Kidney (tissue), 13 donors: ENCODE measurements at regions not wholly inside any gene's neighbourhood (a gene's known extent, or its start where the extent isn't known, plus 50 kb on each side); places are given as distances from the start of the nearest gene placed in this dataset.

Source experiments
- DNase-seq, 5 donors: peaks; one replicate each; pipeline ENCODE4 v3.0.0-alpha.2; 2013 to 2020
- FAIRE-seq: peaks from 2 replicates; lab custom pipeline; 2012; peaks lifted over from hg19 to GRCh38; lab: Jason Lieb, UNC
- H3K27ac ChIP-seq, 2 donors: one replicate each; pipeline ENCODE4 v1.7.0; 2013; ENCODE audit warnings: low read depth in 2 of 2, low read length in 2 of 2, inconsistent platforms in 1 of 2
- H3K27me3 ChIP-seq: one replicate; pipeline ENCODE4 v1.7.1; 2013; ENCODE audit warnings: low read length, inconsistent platforms; ENCODE audit not compliant: control insufficient read depth, insufficient read depth
- H3K36me3 ChIP-seq, 3 donors: one replicate each; pipeline versions ENCODE4 v1.7.0 to v1.7.1; 2013; ENCODE audit warnings: low read length in 3 of 3, control low read depth in 1 of 3, inconsistent platforms in 1 of 3; ENCODE audit not compliant: insufficient read depth in 3 of 3, control insufficient read depth in 2 of 3
- H3K4me1 ChIP-seq, 3 donors: one replicate each; pipeline versions ENCODE4 v1.7.0 to v1.7.1; 2013; ENCODE audit warnings: low read length in 3 of 3, inconsistent platforms in 1 of 3, low read depth in 1 of 3; ENCODE audit not compliant: control insufficient read depth in 2 of 3, insufficient read depth in 2 of 3
- H3K4me3 ChIP-seq, 3 donors: one replicate each; pipeline versions ENCODE4 v1.7.0 to v1.8.1; 2013; ENCODE audit warnings: low read length in 3 of 3, control low read depth in 1 of 3, inconsistent platforms in 1 of 3
- H3K9ac ChIP-seq, 3 donors: one replicate each; pipeline versions ENCODE4 v1.7.0 to v1.7.1; 2013; ENCODE audit warnings: low read length in 3 of 3, control low read depth in 1 of 3, inconsistent platforms in 1 of 3
- H3K9me3 ChIP-seq, 3 donors: one replicate each; pipeline versions ENCODE4 v1.7.0 to v1.7.1; 2013; ENCODE audit warnings: low read length in 3 of 3, control low read depth in 1 of 3, inconsistent platforms in 1 of 3; ENCODE audit not compliant: control insufficient read depth in 2 of 3, insufficient read depth in 1 of 3
- intact Hi-C: fragments of 100-400 bp; cut with DNase I; formaldehyde crosslinking; loops from one replicate; pipeline ENCODE4 v1.11.1; 2022
- TF ChIP-seq, protein P1 (sequence below): IDR thresholded peaks from 3 replicates; pipeline ENCODE4 v1.5.1; 2012; ENCODE audit warnings: mild to moderate bottlenecking, moderate library complexity, borderline replicate concordance; ENCODE audit not compliant: insufficient read depth; ENCODE audit errors: extremely low read depth
- donor health status: control.
- donor health status: control.
- donor health status: control.
- donor health status: control.
- donor health status: control.
- donor health status: DM: yes; HTN: yes; CAD: no.
- donor health status: Normal renal cell carcinoma (clear cell type).

DNA sequence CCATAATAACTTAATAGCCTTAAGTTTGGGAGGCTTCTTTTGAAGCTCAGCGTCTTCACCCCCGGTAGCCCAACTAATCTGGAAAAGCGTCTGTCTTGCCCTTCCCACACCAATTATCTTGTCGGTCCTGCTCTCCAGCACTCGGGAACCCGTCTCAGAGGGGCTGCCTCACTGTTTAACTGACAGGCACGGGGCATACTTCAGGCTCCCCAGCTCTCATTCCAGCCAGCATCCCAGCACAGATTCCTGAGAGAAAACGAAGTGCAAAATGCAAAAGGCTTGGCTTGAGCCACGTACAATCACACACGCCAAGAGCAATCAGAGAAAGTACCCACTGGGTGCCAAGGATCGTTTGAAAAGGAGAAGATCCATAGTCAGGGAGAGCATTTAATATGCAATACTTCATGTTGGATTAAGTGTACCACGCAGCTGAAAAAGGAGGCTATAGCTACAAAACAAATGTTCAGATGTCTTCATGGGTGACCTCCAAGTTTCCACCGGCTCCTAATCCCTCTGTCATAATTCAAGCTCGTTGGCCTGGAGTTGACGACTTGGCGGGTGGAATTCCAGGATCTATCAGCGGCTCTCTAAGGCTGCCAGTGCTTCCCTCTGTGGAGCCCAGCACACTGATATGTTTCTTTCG lies 53.7 kb upstream of the STX16 start:
- no peak overlapping the region for H3K9ac ChIP-seq
- intact Hi-C loops, result no loop called here
- peaks cover 0 to 6% (median 0%) of the 10 kb centered on the region in 3 donors for H3K9me3 ChIP-seq
- no peak overlapping the region for H3K4me3 ChIP-seq
- no peaks in the 10 kb centered on the region for H3K36me3 ChIP-seq
- peak overlapping the region in 1 of 2 donors; percentile 32 for H3K27ac ChIP-seq
- peak in 3 of 5 donors; percentile 58 to 85 (median 64) for DNase-seq
- TF ChIP-seq, protein P1, sequence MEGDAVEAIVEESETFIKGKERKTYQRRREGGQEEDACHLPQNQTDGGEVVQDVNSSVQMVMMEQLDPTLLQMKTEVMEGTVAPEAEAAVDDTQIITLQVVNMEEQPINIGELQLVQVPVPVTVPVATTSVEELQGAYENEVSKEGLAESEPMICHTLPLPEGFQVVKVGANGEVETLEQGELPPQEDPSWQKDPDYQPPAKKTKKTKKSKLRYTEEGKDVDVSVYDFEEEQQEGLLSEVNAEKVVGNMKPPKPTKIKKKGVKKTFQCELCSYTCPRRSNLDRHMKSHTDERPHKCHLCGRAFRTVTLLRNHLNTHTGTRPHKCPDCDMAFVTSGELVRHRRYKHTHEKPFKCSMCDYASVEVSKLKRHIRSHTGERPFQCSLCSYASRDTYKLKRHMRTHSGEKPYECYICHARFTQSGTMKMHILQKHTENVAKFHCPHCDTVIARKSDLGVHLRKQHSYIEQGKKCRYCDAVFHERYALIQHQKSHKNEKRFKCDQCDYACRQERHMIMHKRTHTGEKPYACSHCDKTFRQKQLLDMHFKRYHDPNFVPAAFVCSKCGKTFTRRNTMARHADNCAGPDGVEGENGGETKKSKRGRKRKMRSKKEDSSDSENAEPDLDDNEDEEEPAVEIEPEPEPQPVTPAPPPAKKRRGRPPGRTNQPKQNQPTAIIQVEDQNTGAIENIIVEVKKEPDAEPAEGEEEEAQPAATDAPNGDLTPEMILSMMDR, result no peak
- peaks cover 0 to 3% (median 2%) of the 10 kb centered on the region in 3 donors for H3K4me1 ChIP-seq
- no peak for FAIRE-seq
- no peaks in the 10 kb centered on the region for H3K27me3 ChIP-seq

DNA sequence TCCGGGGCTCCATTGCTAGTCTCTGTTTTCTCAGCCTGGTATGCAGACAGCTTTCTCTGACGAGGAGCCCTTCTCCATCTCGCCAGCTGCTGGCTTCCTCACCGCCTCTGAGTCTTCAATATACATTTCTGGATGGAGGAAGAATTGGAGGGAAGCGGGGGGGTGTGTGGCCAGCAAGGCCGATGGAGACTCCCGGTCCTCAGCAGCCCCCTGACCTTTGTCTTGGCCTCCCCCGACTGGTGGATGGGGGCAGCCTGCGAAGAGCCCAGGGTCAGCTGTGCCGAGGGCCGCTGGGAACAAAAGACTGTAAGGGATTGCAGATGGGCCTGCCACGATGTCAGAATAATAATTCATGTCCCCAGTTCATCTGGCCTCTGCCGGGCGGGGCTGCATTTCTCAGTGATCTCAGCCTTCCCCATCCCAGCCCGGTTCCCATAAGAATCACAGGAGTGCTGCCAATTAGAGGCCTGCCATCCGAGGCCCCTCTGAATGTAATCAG lies 54.3 kb upstream of the STX16 start:
- H3K9ac ChIP-seq, result no peak overlapping the region
- intact Hi-C loops, result no loop called here

DNA sequence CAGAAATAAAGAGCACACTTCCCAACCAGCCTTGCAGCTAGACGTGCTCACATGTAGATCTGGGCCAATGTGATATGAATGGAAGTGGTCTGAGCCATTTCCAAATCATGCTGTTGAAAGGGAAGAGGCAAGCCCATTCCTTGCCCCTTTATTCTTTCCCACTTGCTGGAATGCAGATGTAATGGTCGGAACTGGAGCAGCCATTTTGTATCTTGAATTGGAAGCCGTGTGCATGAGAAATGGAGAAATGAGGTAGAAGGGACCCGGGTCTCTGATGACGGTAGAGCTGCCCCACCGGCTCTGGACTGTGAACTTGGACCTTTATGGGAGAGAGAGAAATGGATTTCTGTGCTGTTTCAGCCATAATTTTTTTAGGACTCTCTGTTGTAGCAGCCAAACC lies 54.8 kb upstream of the STX16 start:
- no peak for DNase-seq
- H3K4me3 ChIP-seq, result no peak overlapping the region
- no peaks in the 10 kb centered on the region for H3K36me3 ChIP-seq
- intact Hi-C loops, result no loop called here
- H3K27me3 ChIP-seq, result no peaks in the 10 kb centered on the region
- TF ChIP-seq, protein P1, result no peak
- no peak for FAIRE-seq
- peaks cover 0 to 3% (median 2%) of the 10 kb centered on the region in 3 donors for H3K4me1 ChIP-seq
- peaks cover 0 to 6% (median 0%) of the 10 kb centered on the region in 3 donors for H3K9me3 ChIP-seq
- H3K9ac ChIP-seq, result no peak overlapping the region
- no peak overlapping the region for H3K27ac ChIP-seq

More for the DNA sequence above, 54.3 kb upstream of the STX16 start:
- H3K36me3 ChIP-seq, result no peaks in the 10 kb centered on the region
- H3K27ac ChIP-seq, result peak overlapping the region in 1 of 2 donors; percentile 32
- DNase-seq (peak in 3 of 5 donors; percentile 54 to 78 (median 59)), FAIRE-seq (no peak)
- H3K27me3 ChIP-seq, result no peaks in the 10 kb centered on the region
- peaks cover 0 to 3% (median 2%) of the 10 kb centered on the region in 3 donors for H3K4me1 ChIP-seq
- TF ChIP-seq, protein P1, result no peak
- H3K4me3 ChIP-seq, result no peak overlapping the region
- peaks cover 0 to 6% (median 0%) of the 10 kb centered on the region in 3 donors for H3K9me3 ChIP-seq
